HG03108 (cell line): ENCODE measurements at regions not wholly inside any gene's neighbourhood (a gene's known extent, or its start where the extent isn't known, plus 50 kb on each side); places are given as distances from the start of the nearest gene placed in this dataset.

ENCODE experiments used
- ATAC-seq: cut with Tn5 transposase; IDR thresholded peaks from one replicate; pipeline ENCODE4 v1.9.1; 2021; ENCODE audit warnings: moderate library complexity; ENCODE audit not compliant: unreplicated experiment

GRCh38 chr18:49663899-49664890 lies 102.3 kb downstream of the LIPG start:
- no peak for ATAC-seq

GRCh38 chr18:49662506-49662905 lies 100.6 kb downstream of the LIPG start:
- no peak for ATAC-seq

GRCh38 chr18:49658823-49659404 lies 97.1 kb downstream of the LIPG start:
- no peak for ATAC-seq

- no peak for ATAC-seq
These were observed 94.3 kb downstream of the LIPG start for GRCh38 chr18:49656073-49656692.

- no peak for ATAC-seq
These were observed 93.6 kb downstream of the LIPG start for GRCh38 chr18:49655266-49656072.

GRCh38 chr18:49654347-49654746 lies 92.5 kb downstream of the LIPG start:
- no peak for ATAC-seq

GRCh38 chr18:49652881-49653724 lies 91.2 kb downstream of the LIPG start:
- no peak for ATAC-seq

- no peak for ATAC-seq
These were observed 89.2 kb downstream of the LIPG start for GRCh38 chr18:49651033-49651432.

GRCh38 chr18:49650426-49650891 lies 88.6 kb downstream of the LIPG start:
- ATAC-seq = no peak

GRCh38 chr18:49648811-49649210 lies 87.0 kb downstream of the LIPG start:
- ATAC-seq = no peak
